NCI-H1417 treated with DMSO at 0.1 percent for 48 hours (cell line): ENCODE measurements at regions not wholly inside any gene's neighbourhood (a gene's known extent, or its start where the extent isn't known, plus 50 kb on each side); places are given as distances from the start of the nearest gene placed in this dataset.
"Not testable (repeated sequence)": the region's sequence is repeated elsewhere in the genome, so short reads cannot be mapped to it uniquely, and the experiment has no call there.

Source experiments
- DNase-seq: peaks from one replicate; lab custom pipeline; 2025; lab: John Stamatoyannopoulos, UW

DNA sequence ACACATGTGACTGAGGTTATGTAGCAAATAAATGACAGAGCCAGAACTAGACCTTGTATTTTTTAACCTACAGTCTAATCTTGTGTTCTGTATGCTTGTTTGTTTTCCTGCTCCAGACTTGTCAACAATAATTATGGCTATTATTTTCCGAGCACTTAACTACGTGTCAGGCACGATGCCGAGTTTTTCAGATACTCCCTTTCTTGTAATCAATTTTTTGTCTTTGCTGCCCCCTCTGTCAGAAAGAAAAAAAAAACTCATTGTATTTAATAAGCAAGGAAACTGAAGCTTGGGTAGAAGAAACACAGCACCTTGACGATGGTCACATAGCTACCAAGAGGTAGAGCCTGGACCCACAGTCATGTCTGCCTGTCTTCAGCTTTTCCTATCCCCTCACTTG lies 95.7 kb upstream of the TRIM77 start:
- peak; percentile 35 for DNase-seq

DNA sequence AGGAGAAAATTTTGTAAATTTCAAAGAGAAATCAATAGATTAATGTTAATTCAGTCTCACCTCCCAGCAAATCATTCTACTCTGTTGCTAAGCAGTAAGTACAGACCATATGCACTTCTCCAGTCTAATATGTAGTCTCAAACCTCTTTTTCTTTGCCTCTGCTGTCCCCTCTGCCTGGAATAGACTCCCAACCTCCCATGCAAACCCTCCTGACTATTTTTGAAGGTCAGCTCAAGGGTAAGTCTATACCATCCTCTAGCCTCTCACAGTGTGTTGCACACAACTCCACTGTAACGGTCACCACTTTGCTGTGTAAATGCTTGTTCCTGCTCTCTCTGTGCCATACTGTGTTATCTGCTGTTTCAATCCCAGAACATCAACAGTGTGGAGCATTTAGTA lies 94.5 kb upstream of the TRIM77 start:
- DNase-seq, result not testable (repeated sequence)

DNA sequence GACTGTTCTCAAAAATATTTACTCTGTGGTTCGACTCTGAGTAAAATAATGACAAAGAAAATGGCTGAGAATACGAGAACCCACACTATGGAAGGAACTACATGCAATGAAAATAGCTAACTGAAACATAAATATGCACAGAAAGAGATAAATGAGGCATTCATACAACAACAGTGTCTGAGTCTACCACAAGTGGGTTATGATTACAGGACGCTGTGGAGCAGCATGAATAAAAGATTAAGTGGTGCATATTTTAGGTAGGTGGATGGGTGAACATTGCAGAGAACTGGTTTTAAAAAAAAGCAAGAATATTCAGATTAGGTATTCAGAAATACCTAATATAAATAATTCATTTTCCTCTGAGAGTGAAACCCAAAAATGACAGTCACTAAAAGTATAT lies 93.9 kb upstream of the TRIM77 start:
- DNase-seq, result not testable (repeated sequence)

DNA sequence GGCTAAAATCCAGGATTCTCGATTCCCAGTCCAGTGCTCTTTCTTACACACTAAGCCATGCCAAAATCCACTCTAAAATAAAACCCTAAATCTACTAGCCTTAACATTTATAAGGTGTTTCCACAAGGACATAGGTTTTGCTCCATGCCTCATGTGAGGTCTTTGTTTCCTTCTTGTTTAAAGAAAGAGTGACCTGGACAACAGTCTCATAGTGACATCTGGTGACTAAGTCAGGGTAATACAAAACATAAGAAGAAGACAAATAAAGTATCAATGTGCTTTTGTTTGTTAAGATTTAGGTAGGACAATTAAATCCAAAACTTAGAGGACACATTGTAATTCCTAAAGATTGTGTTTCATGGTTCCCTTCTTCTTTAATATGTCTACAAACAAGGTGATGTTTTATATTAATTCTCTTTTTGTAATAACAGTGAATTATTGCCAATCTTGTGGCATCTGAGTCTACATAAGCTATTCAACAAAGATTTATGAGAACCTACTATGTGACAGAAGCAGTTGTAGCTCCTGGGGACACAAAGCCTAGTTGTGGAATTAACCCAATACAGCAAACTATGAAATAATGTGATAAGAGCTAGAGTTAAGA lies 93.0 kb upstream of the TRIM77 start:
- DNase-seq, result not testable (repeated sequence)

DNA sequence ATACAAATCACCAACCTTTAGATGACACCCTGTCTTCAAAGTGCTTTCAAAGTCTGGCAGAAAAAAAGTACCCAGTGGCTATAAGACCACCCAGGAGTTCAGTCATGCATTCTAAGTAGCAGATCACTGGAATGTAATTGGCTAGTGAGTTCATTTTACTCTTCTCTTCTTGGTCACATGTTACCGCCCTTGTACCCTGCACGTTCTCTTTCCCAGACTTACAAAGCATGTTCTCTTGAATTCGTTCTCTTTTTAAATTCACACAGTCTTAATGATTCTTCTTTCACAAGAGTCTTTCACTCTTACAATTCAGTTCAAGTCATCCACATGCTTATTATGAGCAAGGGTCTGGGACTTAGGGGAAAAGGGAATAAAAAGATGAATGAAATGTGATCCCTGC lies 89.4 kb upstream of the TRIM77 start:
- not testable (repeated sequence) for DNase-seq

DNA sequence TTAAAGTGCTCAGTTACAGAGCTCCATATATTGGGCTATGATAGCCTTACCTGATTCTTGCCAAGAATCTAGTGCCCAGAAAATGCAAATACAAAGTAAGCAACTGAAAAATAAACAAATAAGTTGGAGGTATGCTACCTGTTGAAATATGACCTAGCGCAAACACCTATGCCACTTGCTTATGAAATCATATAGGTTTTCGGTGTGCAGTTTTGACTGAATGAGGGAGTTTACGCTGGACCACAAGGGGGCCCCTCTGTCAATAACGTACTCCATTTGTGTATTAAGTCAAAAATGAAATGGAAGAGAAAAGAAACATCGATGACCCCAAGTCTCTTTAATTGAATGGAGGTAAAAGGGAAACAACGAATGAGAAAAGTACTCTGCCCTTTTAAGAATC lies 84.9 kb upstream of the TRIM77 start:
- DNase-seq, result peak; percentile 10

DNA sequence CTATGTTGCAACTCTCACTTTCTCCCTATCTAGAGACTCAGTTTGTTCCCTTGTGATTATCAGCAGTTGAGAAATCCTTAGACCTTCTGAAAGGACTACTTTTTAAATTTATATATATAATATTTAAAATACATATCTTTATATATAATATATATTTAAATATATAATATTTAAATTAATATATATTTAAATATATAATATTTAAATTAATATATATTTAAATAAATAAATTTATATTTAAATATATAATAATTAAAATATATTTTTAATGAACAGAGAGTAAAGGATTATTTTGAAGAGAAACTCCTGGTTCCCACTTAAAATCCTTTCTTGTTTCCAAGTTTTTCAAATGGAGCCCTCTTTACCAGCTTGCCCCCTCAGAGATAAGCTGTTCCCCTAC lies 83.7 kb upstream of the TRIM77 start:
- no peak for DNase-seq

DNA sequence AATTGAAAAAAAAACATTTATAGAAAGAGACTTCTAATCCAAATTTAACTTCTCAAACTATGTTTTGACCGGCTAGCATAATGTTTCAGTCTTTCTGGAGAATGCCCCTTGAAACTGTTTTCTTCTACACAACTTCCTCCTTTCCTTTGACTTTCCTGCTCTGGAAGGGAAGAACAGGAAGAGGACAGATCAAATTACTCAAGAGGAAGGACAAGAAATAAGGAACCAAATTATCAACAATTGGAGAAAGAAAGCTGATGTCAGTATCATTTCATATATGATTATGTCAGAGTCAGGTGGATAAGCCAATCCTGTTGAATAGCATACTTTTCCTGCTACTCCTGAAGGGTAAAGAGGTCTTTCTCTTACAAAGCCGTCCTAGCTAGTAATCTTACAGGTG lies 83.2 kb upstream of the TRIM77 start:
- not testable (repeated sequence) for DNase-seq

DNA sequence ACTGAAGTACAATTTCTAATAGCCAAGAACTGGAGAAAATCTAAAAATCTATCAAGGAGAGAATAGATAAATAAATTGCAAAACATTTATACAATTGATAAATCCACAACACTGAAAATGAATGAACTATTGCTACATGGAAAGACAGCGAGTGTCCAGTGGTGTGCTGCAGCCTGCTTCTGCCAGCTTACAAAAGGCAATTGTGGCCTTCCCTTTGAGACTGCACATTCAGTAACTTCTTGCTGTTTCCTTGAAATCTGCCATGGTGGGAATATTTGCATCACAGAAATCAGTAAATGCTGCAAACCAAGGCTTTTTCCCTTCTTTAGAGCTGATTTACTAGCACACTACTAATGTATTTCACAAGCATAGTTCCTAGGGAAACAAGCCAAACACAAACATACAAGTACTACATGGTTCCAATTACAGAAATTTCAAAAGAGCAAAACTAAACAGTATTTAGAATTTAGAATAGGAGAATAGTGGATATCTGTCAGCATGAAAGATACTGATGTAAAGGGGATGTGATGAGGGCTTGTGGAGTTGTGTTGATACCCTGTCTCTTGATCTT lies 76.9 kb upstream of the TRIM77 start:
- DNase-seq, result no peak

DNA sequence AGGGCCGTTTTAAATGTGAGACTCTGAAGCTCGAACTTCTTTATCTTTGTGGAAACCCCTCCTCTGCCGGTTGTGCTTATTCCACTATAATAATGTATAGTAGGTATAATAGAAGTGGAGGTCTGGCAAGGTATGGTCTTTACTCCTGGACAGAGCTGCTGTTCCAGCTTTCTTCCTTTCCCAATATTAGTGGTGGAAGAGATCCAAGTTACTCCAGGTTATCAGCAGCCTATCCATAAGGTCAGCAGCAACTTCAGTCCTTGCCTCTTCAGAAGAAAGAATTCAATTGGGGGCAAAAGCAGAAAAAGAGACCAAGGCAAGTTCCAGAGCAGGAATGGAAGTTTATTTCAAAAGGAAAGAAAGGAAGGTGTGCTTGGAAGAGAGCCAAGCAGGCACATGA lies 69.3 kb upstream of the TRIM77 start:
- DNase-seq, result not testable (repeated sequence)

DNA sequence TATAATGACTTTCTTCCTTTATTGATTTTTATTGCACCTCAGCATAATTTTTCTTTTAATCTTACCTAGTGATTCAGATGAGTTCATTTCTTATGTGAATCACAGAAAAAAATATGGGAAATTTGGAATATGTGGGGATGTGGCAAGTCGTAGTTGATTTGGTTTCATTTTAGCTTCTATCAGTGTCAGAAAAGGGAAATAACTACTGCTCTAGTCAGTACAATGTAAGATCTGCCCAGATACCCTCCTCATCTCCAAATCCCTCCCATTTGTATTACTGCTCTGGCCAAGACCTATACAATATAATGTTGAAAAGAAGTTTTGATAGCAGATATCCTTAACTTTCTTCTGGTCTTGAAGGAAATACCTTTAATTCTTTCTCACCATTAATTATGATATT lies 61.9 kb upstream of the TRIM77 start:
- not testable (repeated sequence) for DNase-seq

DNA sequence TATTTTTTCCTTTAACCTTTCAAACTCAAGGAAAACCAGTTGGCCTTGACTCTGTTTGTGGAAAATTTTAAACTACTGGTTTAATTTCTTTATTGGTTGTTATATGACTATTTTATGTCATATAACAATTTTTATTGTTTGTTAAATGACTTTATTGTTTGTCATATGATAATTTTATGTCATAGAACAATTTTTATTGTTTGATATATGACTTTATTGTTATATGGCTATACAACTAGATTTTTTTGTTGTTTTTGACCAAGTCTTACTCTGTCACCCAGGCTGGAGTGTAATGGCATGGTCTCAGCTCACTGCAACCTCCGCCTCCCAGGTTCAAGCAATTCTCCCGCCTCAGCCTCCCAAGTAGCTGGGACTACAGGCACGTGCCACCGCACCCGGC lies 61.1 kb upstream of the TRIM77 start:
- not testable (repeated sequence) for DNase-seq

DNA sequence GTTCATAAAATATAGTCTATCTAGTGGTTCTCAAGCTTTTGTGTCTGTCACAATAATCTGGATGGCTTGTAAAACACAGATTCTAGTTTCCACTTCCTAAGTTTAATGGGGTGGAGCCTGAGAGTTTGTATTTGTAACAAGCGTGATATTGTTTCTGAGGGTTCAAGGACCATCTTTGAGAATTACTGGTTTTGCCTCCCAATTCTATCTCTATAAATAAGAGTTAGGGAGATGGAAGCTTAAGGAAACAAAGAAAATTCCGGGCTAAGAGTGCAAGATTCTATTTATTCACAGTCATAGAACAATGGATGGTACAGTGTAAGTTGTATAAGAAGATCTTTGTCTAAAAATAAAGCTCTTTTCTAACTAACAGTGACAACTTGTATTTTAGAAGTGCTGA lies 55.4 kb upstream of the TRIM77 start:
- DNase-seq, result not testable (repeated sequence)

DNA sequence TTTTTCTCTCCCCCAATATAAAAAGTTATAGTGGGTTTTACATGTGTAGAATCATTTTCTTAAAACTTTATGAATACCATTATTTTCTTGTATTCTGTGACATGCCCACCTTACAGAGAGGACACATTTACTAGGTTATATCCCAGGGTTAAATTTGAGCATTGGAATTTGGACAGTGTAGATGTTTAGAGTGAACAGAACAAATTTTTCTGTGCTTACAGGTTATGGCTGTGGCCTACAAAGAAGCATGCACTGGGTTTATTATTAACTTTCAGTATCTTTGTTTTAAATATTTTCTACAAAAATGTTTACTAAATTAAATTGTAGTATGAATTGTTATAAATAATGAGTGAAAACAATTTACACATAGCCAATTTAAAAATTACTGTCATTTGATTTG lies 51.3 kb upstream of the TRIM77 start:
- not testable (repeated sequence) for DNase-seq

DNA sequence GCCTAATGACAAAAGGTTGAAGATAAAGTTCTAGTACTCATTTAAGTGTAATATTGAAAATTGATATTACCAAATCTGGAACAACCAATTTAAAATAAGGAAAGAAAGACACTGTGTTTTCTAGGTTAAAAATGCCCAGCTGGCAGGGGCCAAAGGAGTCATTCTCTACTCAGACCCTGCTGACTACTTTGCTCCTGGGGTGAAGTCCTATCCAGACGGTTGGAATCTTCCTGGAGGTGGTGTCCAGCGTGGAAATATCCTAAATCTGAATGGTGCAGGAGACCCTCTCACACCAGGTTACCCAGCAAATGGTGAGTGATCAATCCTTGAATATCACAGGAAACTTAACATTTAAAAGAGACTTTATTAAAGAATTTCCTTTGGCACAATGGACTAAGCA lies 50.7 kb upstream of the TRIM77 start:
- not testable (repeated sequence) for DNase-seq

DNA sequence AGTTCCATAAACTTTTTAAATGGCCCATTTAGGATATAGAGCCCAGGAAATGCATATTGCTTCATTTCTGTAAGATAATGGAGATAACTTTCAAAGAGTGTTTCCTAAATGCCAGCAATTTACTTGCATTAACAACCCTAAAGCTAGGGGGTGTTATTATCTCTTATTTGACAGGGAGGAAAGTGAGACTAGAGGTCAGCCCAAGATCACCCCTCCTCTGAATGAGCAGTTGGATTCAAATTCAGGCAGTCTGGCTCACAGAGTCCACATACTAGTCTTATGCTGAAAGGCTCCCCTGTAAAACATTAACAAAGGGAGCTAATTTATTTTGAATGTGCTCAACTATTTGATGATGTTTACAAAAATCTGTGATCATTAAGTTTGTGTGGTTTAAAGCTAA lies 49.9 kb upstream of the TRIM77 start:
- no peak for DNase-seq
